ENCODE measurements at regions not wholly inside any gene's neighbourhood (a gene's known extent, or its start where the extent isn't known, plus 50 kb on each side); places are given as distances from the start of the nearest gene placed in this dataset.

GRCh38 chr13:107351305-107351704 lies 783.4 kb upstream of the ARGLU1 start:
- DNase-seq (ENCODE audit: extremely low read depth in 1 of 4, low spot score in 3 of 4) (no peak), FAIRE-seq (no peak), ATAC-seq (no peak)
- Histone ChIP-seq H4K20me1 (replicated peaks; ENCODE audit: control insufficient read depth, insufficient read depth, low read length) (no peaks in the 10 kb centered on the region), H3K27ac (ENCODE audit: extremely low read depth, low read depth, low read length) (no peak overlapping the region), H3K79me2 (ENCODE audit: control insufficient read depth, insufficient read depth, low read length) (no peaks in the 10 kb centered on the region), H3K4me2 (ENCODE audit: insufficient read depth, low read length) (no peak overlapping the region), H3K9me3 (replicated peaks; ENCODE audit: control insufficient read depth, insufficient read depth, low read depth, low read length) (no peaks in the 10 kb centered on the region), H3K9ac (ENCODE audit: insufficient read depth in 1 of 2, low read depth in 2 of 2, low read length in 2 of 2) (no peak overlapping the region), H3K4me1 (replicated peaks in 1 of 2; ENCODE audit: control insufficient read depth in 2 of 2, insufficient read depth in 2 of 2, low read length in 2 of 2) (no peaks in the 10 kb centered on the region), H3K4me3 (no peak overlapping the region), H3K36me3 (ENCODE audit: control insufficient read depth, insufficient read depth, low read length) (no peaks in the 10 kb centered on the region), H2AFZ (ENCODE audit: low read depth, low read length) (no peak overlapping the region), H3K27me3 (ENCODE audit: control insufficient read depth in 2 of 2, insufficient read depth in 2 of 2, low read length in 2 of 2) (no peaks in the 10 kb centered on the region), H3K9me1 (ENCODE audit: control insufficient read depth, insufficient read depth, low read length) (no peaks in the 10 kb centered on the region)
- in situ Hi-C loops (cut with MboI) (no loop called here), intact Hi-C loops (cut with micrococcal nuclease) (no loop called here)
- 4% methylated on average over 8 of the region's 8 CpGs for WGBS (ENCODE audit: insufficient coverage, low coverage, missing lambda C conversion rate)
- ChIA-PET CTCF (ENCODE audit: low intra/inter-chr PET ratio) (no interaction called here), POLR2A (no interaction called here)
- BruUV-seq (replicated peaks) = no TSS peak
- no peak for TF ChIP-seq MGA (IDR thresholded peaks at IDR 0.05)
- TF ChIP-seq RFX5 (IDR thresholded peaks at IDR 0.05; ENCODE audit: low read depth, low read length) = no peak
- no peak for TF ChIP-seq PHB2 (IDR thresholded peaks at IDR 0.05; ENCODE audit: low read depth)
- no peak for TF ChIP-seq SAP30 (IDR thresholded peaks at IDR 0.05; ENCODE audit: borderline replicate concordance, insufficient read depth, low read depth, low read length, poor library complexity, severe bottlenecking)
- TF ChIP-seq EHMT2 (IDR thresholded peaks at IDR 0.05) = no peak
- TF ChIP-seq DPF2 (IDR thresholded peaks at IDR 0.05) = no peak
- no peak for TF ChIP-seq BCLAF1 (IDR thresholded peaks at IDR 0.05; ENCODE audit: borderline replicate concordance in 1 of 2, control insufficient read depth in 1 of 2, low read depth in 2 of 2, low read length in 1 of 2)
- TF ChIP-seq MAX (CRISPR knock-in tag; IDR thresholded peaks at IDR 0.05) = no peak

Measured in K562 (cell line).